ENCODE measurements at regions not wholly inside any gene's neighbourhood (a gene's known extent, or its start where the extent isn't known, plus 50 kb on each side); places are given as distances from the start of the nearest gene placed in this dataset.

DNA sequence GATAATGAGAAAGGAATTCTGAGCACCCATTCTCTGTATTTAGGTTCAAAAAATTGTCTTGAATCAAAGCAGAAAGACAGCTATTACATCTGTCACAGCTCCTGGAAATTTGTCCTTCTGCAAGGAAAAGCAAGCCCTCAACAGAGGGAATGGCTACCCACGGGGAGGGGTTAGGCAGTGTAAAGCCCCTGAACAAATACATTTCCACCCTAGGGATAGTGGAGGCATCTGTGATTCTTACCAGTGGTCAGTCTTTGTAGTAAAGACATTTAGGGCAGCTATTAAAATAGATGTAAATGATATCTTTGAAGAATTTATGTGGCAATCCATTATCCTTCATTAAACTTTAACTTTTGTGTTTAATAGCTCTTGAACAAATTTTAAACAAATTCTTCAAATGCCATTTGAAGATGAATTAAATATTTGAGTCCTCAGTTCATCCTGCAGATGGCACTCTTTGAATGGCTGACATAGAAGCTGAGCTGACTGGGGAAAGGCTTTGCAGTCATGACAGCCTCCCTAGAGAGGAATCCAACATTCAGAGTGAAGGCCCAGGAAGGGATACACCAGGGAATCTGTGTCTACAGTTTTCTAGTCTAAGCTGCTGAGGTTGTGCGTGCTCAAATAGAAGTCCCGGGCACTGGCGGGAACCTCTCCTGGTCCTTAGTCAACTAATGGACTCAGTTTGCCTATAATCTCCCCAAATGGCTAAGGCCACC lies 359.7 kb upstream of the ROPN1 start:
- TF ChIP-seq, protein P1, sequence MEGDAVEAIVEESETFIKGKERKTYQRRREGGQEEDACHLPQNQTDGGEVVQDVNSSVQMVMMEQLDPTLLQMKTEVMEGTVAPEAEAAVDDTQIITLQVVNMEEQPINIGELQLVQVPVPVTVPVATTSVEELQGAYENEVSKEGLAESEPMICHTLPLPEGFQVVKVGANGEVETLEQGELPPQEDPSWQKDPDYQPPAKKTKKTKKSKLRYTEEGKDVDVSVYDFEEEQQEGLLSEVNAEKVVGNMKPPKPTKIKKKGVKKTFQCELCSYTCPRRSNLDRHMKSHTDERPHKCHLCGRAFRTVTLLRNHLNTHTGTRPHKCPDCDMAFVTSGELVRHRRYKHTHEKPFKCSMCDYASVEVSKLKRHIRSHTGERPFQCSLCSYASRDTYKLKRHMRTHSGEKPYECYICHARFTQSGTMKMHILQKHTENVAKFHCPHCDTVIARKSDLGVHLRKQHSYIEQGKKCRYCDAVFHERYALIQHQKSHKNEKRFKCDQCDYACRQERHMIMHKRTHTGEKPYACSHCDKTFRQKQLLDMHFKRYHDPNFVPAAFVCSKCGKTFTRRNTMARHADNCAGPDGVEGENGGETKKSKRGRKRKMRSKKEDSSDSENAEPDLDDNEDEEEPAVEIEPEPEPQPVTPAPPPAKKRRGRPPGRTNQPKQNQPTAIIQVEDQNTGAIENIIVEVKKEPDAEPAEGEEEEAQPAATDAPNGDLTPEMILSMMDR (IDR thresholded peaks at IDR 0.05; ENCODE audit: low read depth, low read length, missing input control), result peak; percentile 79
- peak; percentile 97 to 98 for TF ChIP-seq RAD21 (IDR thresholded peaks at IDR 0.05)
- no peak for TF ChIP-seq REST (IDR thresholded peaks at IDR 0.05)
- TF ChIP-seq, protein P2, sequence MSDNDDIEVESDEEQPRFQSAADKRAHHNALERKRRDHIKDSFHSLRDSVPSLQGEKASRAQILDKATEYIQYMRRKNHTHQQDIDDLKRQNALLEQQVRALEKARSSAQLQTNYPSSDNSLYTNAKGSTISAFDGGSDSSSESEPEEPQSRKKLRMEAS (IDR thresholded peaks at IDR 0.05), result no peak
- TF ChIP-seq ZBTB33 (IDR thresholded peaks at IDR 0.05), result no peak

Measured in liver (tissue), 3 donors.